ENCODE measurements at regions not wholly inside any gene's neighbourhood (a gene's known extent, or its start where the extent isn't known, plus 50 kb on each side); places are given as distances from the start of the nearest gene placed in this dataset.

GRCh38 chr5:26828294-26828693 is 210.1 kb downstream of the CDH9 start:
- H3K4me1 ChIP-seq: no peaks in the 10 kb centered on the region
- no peak overlapping the region for H3K27ac ChIP-seq
- H3K36me3 ChIP-seq: no peaks in the 10 kb centered on the region
- intact Hi-C loops (cut with DNase I; ENCODE audit: low total_unique reads): no loop called here
- H3K9me3 ChIP-seq: no peaks in the 10 kb centered on the region
- TF ChIP-seq CTCF (IDR thresholded peaks at IDR 0.05 in 4 of 5, conservative IDR thresholded peaks at IDR 0.05 in 1 of 5): no peak
- TF ChIP-seq POLR2A (IDR thresholded peaks at IDR 0.05): no peak
- ATAC-seq: no peak
- in situ Hi-C loops (cut with MboI; ENCODE audit: low sequenced_read_pairs in 4 of 4): no loop called here
- no peak for DNase-seq
- no peak overlapping the region for H3K4me3 ChIP-seq
- H3K27me3 ChIP-seq: no peaks in the 10 kb centered on the region

GRCh38 chr5:26813235-26813634 is 225.2 kb downstream of the CDH9 start:
- ATAC-seq: no peak
- DNase-seq: no peak
- no peaks in the 10 kb centered on the region for H3K9me3 ChIP-seq
- no peaks in the 10 kb centered on the region for H3K27me3 ChIP-seq
- TF ChIP-seq CTCF (IDR thresholded peaks at IDR 0.05 in 4 of 5, conservative IDR thresholded peaks at IDR 0.05 in 1 of 5) (no peak), POLR2A (IDR thresholded peaks at IDR 0.05) (no peak)
- intact Hi-C loops (cut with DNase I; ENCODE audit: low total_unique reads) (no loop called here), in situ Hi-C loops (cut with MboI; ENCODE audit: low sequenced_read_pairs in 4 of 4) (no loop called here)
- H3K4me3 ChIP-seq: no peak overlapping the region
- H3K36me3 ChIP-seq: no peaks in the 10 kb centered on the region
- no peaks in the 10 kb centered on the region for H3K4me1 ChIP-seq
- H3K27ac ChIP-seq: no peak overlapping the region

GRCh38 chr5:26812714-26813113 is 225.7 kb downstream of the CDH9 start:
- Histone ChIP-seq H3K4me3 (no peak overlapping the region), H3K4me1 (no peaks in the 10 kb centered on the region), H3K27ac (no peak overlapping the region), H3K27me3 (no peaks in the 10 kb centered on the region), H3K9me3 (no peaks in the 10 kb centered on the region), H3K36me3 (no peaks in the 10 kb centered on the region)
- in situ Hi-C loops (cut with MboI; ENCODE audit: low sequenced_read_pairs in 4 of 4): no loop called here
- intact Hi-C loops (cut with DNase I; ENCODE audit: low total_unique reads): no loop called here
- TF ChIP-seq POLR2A (IDR thresholded peaks at IDR 0.05) (no peak), CTCF (IDR thresholded peaks at IDR 0.05 in 4 of 5, conservative IDR thresholded peaks at IDR 0.05 in 1 of 5) (no peak)
- ATAC-seq: no peak
- no peak for DNase-seq

- DNase-seq (no peak), ATAC-seq (no peak)
- in situ Hi-C loops (cut with MboI; ENCODE audit: low sequenced_read_pairs in 4 of 4) (no loop called here), intact Hi-C loops (cut with DNase I; ENCODE audit: low total_unique reads) (no loop called here)
- Histone ChIP-seq H3K4me1 (no peaks in the 10 kb centered on the region), H3K9me3 (no peaks in the 10 kb centered on the region), H3K27ac (no peak overlapping the region), H3K27me3 (no peaks in the 10 kb centered on the region), H3K4me3 (no peak overlapping the region), H3K36me3 (no peaks in the 10 kb centered on the region)
- TF ChIP-seq POLR2A (IDR thresholded peaks at IDR 0.05) (no peak), CTCF (IDR thresholded peaks at IDR 0.05 in 4 of 5, conservative IDR thresholded peaks at IDR 0.05 in 1 of 5) (no peak)
These were observed 230.9 kb downstream of the CDH9 start for GRCh38 chr5:26807231-26808199.

Measured in gastrocnemius medialis (tissue), 4 donors.